ENCODE measurements at regions not wholly inside any gene's neighbourhood (a gene's known extent, or its start where the extent isn't known, plus 50 kb on each side); places are given as distances from the start of the nearest gene placed in this dataset.
"Not testable (repeated sequence)": the region's sequence is repeated elsewhere in the genome, so short reads cannot be mapped to it uniquely, and the experiment has no call there.

- no peak for DNase-seq (ENCODE audit: low read depth in 2 of 2)
These were observed 360.6 kb upstream of the HNRNPA3 start for GRCh38 chr2:176851889-176852483.

GRCh38 chr2:176852667-176853066 is 359.9 kb upstream of the HNRNPA3 start:
- DNase-seq (ENCODE audit: low read depth in 2 of 2) = peak; percentile 5 to 21

- no peak for DNase-seq (ENCODE audit: low read depth in 2 of 2)
These were observed 358.5 kb upstream of the HNRNPA3 start for GRCh38 chr2:176854062-176854461.

GRCh38 chr2:176854878-176855277 is 357.7 kb upstream of the HNRNPA3 start:
- DNase-seq (ENCODE audit: low read depth in 2 of 2) = no peak

GRCh38 chr2:176856683-176857082 is 355.9 kb upstream of the HNRNPA3 start:
- no peak for DNase-seq (ENCODE audit: low read depth in 2 of 2)

GRCh38 chr2:176865336-176865735 is 347.3 kb upstream of the HNRNPA3 start:
- DNase-seq (ENCODE audit: low read depth in 2 of 2) = no peak

- no peak for DNase-seq (ENCODE audit: low read depth in 2 of 2)
These were observed 340.2 kb upstream of the HNRNPA3 start for GRCh38 chr2:176872406-176872805.

GRCh38 chr2:176873403-176873802 is 339.2 kb upstream of the HNRNPA3 start:
- DNase-seq (ENCODE audit: low read depth in 2 of 2) = no peak

GRCh38 chr2:176876493-176877103 is 336.0 kb upstream of the HNRNPA3 start:
- DNase-seq (ENCODE audit: low read depth in 2 of 2) = no peak

- no peak for DNase-seq (ENCODE audit: low read depth in 2 of 2)
These were observed 333.1 kb upstream of the HNRNPA3 start for GRCh38 chr2:176879426-176879995.

- not testable (repeated sequence) for DNase-seq (ENCODE audit: low read depth in 2 of 2)
These were observed 330.5 kb upstream of the HNRNPA3 start for GRCh38 chr2:176882045-176882444.

GRCh38 chr2:176885001-176885643 is 327.5 kb upstream of the HNRNPA3 start:
- no peak for DNase-seq (ENCODE audit: low read depth in 2 of 2)

- DNase-seq (ENCODE audit: low read depth in 2 of 2) = no peak
These were observed 326.9 kb upstream of the HNRNPA3 start for GRCh38 chr2:176885661-176886060.

- DNase-seq (ENCODE audit: low read depth in 2 of 2) = no peak
These were observed 321.5 kb upstream of the HNRNPA3 start for GRCh38 chr2:176891105-176891504.

- no peak for DNase-seq (ENCODE audit: low read depth in 2 of 2)
These were observed 320.7 kb upstream of the HNRNPA3 start for GRCh38 chr2:176891857-176892256.

GRCh38 chr2:176892676-176893226 is 319.8 kb upstream of the HNRNPA3 start:
- DNase-seq (ENCODE audit: low read depth in 2 of 2) = no peak

GRCh38 chr2:176895158-176895557 is 317.4 kb upstream of the HNRNPA3 start:
- no peak for DNase-seq (ENCODE audit: low read depth in 2 of 2)

- DNase-seq (ENCODE audit: low read depth in 2 of 2) = no peak
These were observed 310.1 kb upstream of the HNRNPA3 start for GRCh38 chr2:176902454-176902853.

- DNase-seq (ENCODE audit: low read depth in 2 of 2) = not testable (repeated sequence)
These were observed 308.5 kb upstream of the HNRNPA3 start for GRCh38 chr2:176904053-176904452.

GRCh38 chr2:176907341-176907740 is 305.3 kb upstream of the HNRNPA3 start:
- DNase-seq (ENCODE audit: low read depth in 2 of 2) = no peak

GRCh38 chr2:176910828-176911227 is 301.8 kb upstream of the HNRNPA3 start:
- no peak for DNase-seq (ENCODE audit: low read depth in 2 of 2)

GRCh38 chr2:176913955-176914354 is 298.6 kb upstream of the HNRNPA3 start:
- DNase-seq (ENCODE audit: low read depth in 2 of 2) = no peak

GRCh38 chr2:176914371-176914770 is 298.2 kb upstream of the HNRNPA3 start:
- no peak for DNase-seq (ENCODE audit: low read depth in 2 of 2)
